OCI-LY7 (cell line): ENCODE measurements at regions not wholly inside any gene's neighbourhood (a gene's known extent, or its start where the extent isn't known, plus 50 kb on each side); places are given as distances from the start of the nearest gene placed in this dataset.

Experiments used
- EZH2phosphoT487 ChIP-seq: fragments of 200-600 bp; sonication (generic); IDR thresholded peaks from 2 replicates; pipeline ENCODE4 v1.6.1; 2018; ENCODE audit warnings: low read depth, borderline replicate concordance, mild to moderate bottlenecking, mixed run types, antibody characterized with exemption, low read length, moderate library complexity, mixed read lengths
- TF ChIP-seq, protein P1 (sequence below): fragments of 200-600 bp; sonication (generic); conservative IDR thresholded peaks from 2 replicates; pipeline ENCODE4 v1.5.1; 2014; ENCODE audit warnings: mild to moderate bottlenecking, antibody characterized with exemption, low read length, moderate library complexity, mixed read lengths

DNA sequence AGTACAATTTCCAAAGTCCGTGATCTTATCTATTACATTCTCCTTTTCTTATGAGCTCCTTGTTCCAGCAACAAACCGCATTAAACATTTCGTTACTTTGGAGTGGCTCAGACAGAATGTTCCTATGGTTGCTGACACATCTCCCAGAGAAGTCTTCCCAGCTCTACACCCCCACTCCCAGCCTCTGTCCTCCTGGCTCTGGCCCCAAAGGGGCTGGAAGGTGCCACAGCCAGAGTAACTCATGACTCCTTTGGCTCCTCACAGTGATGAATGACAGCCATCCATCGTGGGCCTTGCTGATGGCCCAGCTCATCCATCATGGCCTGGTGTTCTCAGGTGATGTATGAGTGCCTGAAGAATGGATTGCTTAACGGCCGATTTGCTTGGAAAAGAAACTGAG lies 203.0 kb downstream of the DHX35 start:
- TF ChIP-seq, protein P1, sequence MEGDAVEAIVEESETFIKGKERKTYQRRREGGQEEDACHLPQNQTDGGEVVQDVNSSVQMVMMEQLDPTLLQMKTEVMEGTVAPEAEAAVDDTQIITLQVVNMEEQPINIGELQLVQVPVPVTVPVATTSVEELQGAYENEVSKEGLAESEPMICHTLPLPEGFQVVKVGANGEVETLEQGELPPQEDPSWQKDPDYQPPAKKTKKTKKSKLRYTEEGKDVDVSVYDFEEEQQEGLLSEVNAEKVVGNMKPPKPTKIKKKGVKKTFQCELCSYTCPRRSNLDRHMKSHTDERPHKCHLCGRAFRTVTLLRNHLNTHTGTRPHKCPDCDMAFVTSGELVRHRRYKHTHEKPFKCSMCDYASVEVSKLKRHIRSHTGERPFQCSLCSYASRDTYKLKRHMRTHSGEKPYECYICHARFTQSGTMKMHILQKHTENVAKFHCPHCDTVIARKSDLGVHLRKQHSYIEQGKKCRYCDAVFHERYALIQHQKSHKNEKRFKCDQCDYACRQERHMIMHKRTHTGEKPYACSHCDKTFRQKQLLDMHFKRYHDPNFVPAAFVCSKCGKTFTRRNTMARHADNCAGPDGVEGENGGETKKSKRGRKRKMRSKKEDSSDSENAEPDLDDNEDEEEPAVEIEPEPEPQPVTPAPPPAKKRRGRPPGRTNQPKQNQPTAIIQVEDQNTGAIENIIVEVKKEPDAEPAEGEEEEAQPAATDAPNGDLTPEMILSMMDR = no peak
- no peak for TF ChIP-seq EZH2phosphoT487
